Smooth muscle cell (in vitro differentiated cells): ENCODE measurements at regions not wholly inside any gene's neighbourhood (a gene's known extent, or its start where the extent isn't known, plus 50 kb on each side); places are given as distances from the start of the nearest gene placed in this dataset.

Experiments used
- DNase-seq: peaks from one replicate; lab custom pipeline; 2025; ENCODE audit not compliant: unreplicated experiment; lab: John Stamatoyannopoulos, UW
- H2AFZ ChIP-seq: fragments of 200-600 bp; sonication (generic); 2 replicates; pipeline ENCODE4 v1.6.0; 2016; ENCODE audit warnings: antibody characterized with exemption, low read depth, mild to moderate bottlenecking
- H3F3A ChIP-seq: fragments of 200-600 bp; sonication (generic); 2 replicates; pipeline ENCODE4 v1.6.0; 2017; ENCODE audit warnings: antibody characterized with exemption, low read depth
- H3K27ac ChIP-seq: fragments of 200-600 bp; sonication (generic); 2 replicates; pipeline ENCODE4 v1.5.1; 2016; ENCODE audit warnings: low read depth, mild to moderate bottlenecking
- H3K27me3 ChIP-seq: fragments of 200-600 bp; sonication (generic); 2 replicates; pipeline ENCODE4 v1.6.1; 2016; ENCODE audit warnings: low read depth, mild to moderate bottlenecking
- H3K36me3 ChIP-seq: fragments of 200-600 bp; sonication (generic); 2 replicates; pipeline ENCODE4 v1.5.1; 2016; ENCODE audit warnings: low read depth
- H3K4me1 ChIP-seq: fragments of 200-600 bp; sonication (generic); 2 replicates; pipeline ENCODE4 v1.5.1; 2016; ENCODE audit warnings: low read depth
- H3K4me2 ChIP-seq: fragments of 200-600 bp; sonication (generic); 2 replicates; pipeline ENCODE4 v1.6.0; 2016; ENCODE audit warnings: mild to moderate bottlenecking
- H3K4me3 ChIP-seq: fragments of 200-600 bp; sonication (generic); 2 replicates; pipeline ENCODE4 v1.5.1; 2016; ENCODE audit warnings: mild to moderate bottlenecking
- H3K79me2 ChIP-seq: fragments of 200-600 bp; sonication (generic); 2 replicates; pipeline ENCODE4 v1.6.0; 2016; ENCODE audit warnings: low read depth, mild to moderate bottlenecking
- H3K9ac ChIP-seq: fragments of 200-600 bp; sonication (generic); 2 replicates; pipeline ENCODE4 v1.6.0; 2016; ENCODE audit warnings: low read depth
- H3K9me3 ChIP-seq: fragments of 200-600 bp; sonication (generic); replicated peaks from 2 replicates; pipeline ENCODE4 v1.5.1; 2016; ENCODE audit warnings: low read depth
- H4K20me1 ChIP-seq: fragments of 200-600 bp; sonication (generic); 2 replicates; pipeline ENCODE4 v1.6.0; 2016; ENCODE audit warnings: low read depth
- CTCF ChIP-seq: fragments of 200-600 bp; sonication (generic); IDR thresholded peaks from 2 replicates; pipeline ENCODE4 v1.5.1; 2017; ENCODE audit warnings: borderline replicate concordance, mild to moderate bottlenecking, antibody characterized with exemption; ENCODE audit not compliant: insufficient read depth, poor library complexity, severe bottlenecking
- WGBS: methylation state at CpG from one replicate; pipeline ENCODE4 v1.1.7; 2016; ENCODE audit warnings: low lambda C conversion rate; 5-methylcytosine and 5-hydroxymethylcytosine counted together

DNA sequence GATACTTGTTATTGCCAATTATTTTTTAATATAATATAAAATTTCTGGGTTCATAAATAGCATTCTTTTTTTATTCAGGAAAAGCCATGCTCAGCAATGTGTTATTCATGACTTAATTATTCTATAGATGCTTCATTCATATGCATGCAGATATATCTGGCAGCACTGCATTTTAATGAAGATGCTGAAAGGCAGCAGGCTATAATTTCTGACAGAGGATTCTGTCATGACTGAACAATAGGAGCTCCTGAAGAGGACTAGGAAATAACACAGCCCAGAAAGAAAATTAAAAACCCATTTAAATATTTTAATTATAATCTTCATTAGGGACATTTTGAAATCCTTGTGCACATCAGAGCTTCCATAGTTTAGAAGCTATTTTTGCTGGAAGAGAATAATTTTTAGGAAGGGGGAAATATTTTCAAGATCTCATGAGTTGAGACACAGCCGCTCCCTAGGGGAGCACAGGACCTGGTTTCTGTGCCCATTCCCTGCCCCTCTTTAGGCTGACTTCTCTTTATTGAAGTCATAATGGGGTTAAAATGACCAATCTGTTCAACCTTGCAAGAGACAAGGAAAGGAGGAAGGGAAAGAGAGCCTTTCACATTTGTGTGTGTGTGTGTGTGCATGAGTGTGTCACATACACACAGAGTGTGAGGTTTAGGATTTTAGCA lies 83.9 kb downstream of the RPE65 start:
- Histone ChIP-seq H3F3A (no peaks in the 10 kb centered on the region), H3K27me3 (no peaks in the 10 kb centered on the region), H3K4me1 (no peaks in the 10 kb centered on the region), H3K4me2 (no peak overlapping the region), H4K20me1 (no peaks in the 10 kb centered on the region), H3K9ac (no peak overlapping the region), H2AFZ (no peak overlapping the region), H3K9me3 (no peaks in the 10 kb centered on the region), H3K79me2 (no peaks in the 10 kb centered on the region), H3K27ac (no peak overlapping the region), H3K4me3 (no peak overlapping the region), H3K36me3 (no peaks in the 10 kb centered on the region)
- no peak for DNase-seq
- no peak for TF ChIP-seq CTCF
- 100% methylated on average over 1 of the region's 1 CpG for WGBS

DNA sequence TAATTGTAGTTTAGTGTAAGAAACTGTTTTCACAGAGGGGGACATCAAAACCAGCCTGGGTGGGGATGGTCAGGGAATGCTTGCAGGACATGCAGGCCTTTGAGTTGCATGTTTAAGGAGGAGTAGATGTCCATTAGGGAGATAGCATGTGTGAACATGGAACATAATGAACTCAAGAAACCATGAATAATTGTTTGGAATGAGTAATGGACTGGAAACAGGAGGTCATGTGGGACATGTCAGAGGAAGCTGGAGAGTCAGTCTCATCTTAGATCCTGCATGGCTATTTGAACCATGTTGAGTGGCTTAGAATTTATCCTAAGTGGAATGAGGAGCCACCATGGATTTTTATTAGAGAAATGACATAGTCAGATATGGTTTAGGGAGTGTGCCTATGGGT lies 86.4 kb downstream of the RPE65 start:
- Histone ChIP-seq H3K79me2 (no peaks in the 10 kb centered on the region), H3K9ac (no peak overlapping the region), H3K27ac (no peak overlapping the region), H3K4me3 (no peak overlapping the region), H3F3A (no peaks in the 10 kb centered on the region), H3K36me3 (no peaks in the 10 kb centered on the region), H3K4me1 (no peaks in the 10 kb centered on the region), H3K27me3 (no peaks in the 10 kb centered on the region), H2AFZ (no peak overlapping the region), H3K9me3 (no peaks in the 10 kb centered on the region), H4K20me1 (no peaks in the 10 kb centered on the region), H3K4me2 (no peak overlapping the region)
- DNase-seq: no peak
- TF ChIP-seq CTCF: no peak

- no peak overlapping the region for H3K4me3 ChIP-seq
- no peak overlapping the region for H3K9ac ChIP-seq
- H3K36me3 ChIP-seq: no peaks in the 10 kb centered on the region
- H2AFZ ChIP-seq: no peak overlapping the region
- no peaks in the 10 kb centered on the region for H3K27me3 ChIP-seq
- H3F3A ChIP-seq: no peaks in the 10 kb centered on the region
- no peak overlapping the region for H3K27ac ChIP-seq
- 92% methylated on average over 3 of the region's 3 CpGs for WGBS
- H3K9me3 ChIP-seq: no peaks in the 10 kb centered on the region
- no peaks in the 10 kb centered on the region for H3K4me1 ChIP-seq
- no peak for DNase-seq
- H4K20me1 ChIP-seq: no peaks in the 10 kb centered on the region
- H3K79me2 ChIP-seq: no peaks in the 10 kb centered on the region
- TF ChIP-seq CTCF: no peak
- H3K4me2 ChIP-seq: no peak overlapping the region
Observed at GRCh38 chr1:68361346-68361910, 88.3 kb downstream of the RPE65 start.

- Histone ChIP-seq H3F3A (no peaks in the 10 kb centered on the region), H3K4me3 (no peak overlapping the region), H3K27me3 (no peaks in the 10 kb centered on the region), H4K20me1 (no peaks in the 10 kb centered on the region), H3K4me1 (no peaks in the 10 kb centered on the region), H3K4me2 (no peak overlapping the region), H3K9me3 (no peaks in the 10 kb centered on the region), H3K79me2 (no peaks in the 10 kb centered on the region), H3K9ac (no peak overlapping the region), H2AFZ (no peak overlapping the region), H3K36me3 (no peaks in the 10 kb centered on the region), H3K27ac (no peak overlapping the region)
- no peak for TF ChIP-seq CTCF
- WGBS: 73% methylated on average over 2 of the region's 2 CpGs
- no peak for DNase-seq
Observed at GRCh38 chr1:68359045-68359444, 90.7 kb downstream of the RPE65 start.
